Activated CD4-positive, alpha-beta T cell treated with anti-CD3 and anti-CD28 coated beads, Interleukin-2, amount 50 U/mL, for 4 hours (primary cell): ENCODE measurements at regions not wholly inside any gene's neighbourhood (a gene's known extent, or its start where the extent isn't known, plus 50 kb on each side); places are given as distances from the start of the nearest gene placed in this dataset.

ENCODE experiments used
- DNase-seq, 2 experiments: peaks; one replicate each; pipeline ENCODE4 v3.0.0-alpha.2; 2020

DNA sequence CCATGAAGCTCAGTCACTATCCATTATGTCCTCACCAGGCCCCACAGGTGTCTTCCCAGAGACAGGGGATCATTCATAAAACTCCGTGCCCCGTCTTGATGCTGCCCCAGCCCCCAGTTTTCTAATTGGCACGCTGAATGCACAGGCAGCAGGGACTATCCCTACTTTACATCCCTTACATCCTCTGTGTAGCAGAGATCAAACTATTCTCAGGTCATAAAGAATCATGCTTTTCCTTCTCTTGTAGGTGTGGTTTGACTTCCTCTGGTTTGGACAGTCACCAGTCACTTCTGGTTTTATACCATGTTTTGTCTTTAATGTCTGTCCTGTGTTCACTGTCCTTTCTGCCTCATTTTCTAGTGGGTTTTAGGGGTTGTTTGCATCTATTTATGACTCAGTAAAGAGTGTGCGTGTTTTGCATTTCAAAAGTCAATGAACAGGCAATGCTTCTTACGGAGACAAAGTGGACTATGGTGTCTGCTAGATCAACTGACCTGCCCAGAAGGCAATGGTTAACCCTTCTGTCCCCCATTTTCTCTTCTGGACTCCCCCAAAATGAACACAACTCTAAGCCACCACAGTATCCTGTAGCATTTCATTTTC, 140.4 kb upstream of the NPVF start:
- DNase-seq, result no peak

DNA sequence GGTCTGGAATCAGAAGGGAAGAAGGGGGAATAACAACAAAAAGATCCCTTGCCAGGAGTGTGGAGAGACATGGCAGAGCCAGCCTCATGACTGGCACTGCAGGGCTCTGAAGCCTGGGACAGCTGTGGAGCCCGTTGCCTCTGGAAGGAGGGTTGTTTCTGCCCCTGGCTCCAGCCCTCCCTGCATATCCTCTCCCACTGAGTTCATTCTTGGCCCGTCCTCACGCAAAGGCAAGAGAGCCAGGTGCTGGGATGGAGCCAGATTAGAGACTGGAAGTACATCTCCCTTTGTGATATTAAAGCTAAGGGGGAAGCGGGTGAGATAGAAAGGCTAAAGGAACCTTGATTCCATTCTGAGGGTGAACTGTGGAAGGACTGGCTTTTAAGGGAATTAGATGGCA, 141.5 kb upstream of the NPVF start:
- no peak for DNase-seq

DNA sequence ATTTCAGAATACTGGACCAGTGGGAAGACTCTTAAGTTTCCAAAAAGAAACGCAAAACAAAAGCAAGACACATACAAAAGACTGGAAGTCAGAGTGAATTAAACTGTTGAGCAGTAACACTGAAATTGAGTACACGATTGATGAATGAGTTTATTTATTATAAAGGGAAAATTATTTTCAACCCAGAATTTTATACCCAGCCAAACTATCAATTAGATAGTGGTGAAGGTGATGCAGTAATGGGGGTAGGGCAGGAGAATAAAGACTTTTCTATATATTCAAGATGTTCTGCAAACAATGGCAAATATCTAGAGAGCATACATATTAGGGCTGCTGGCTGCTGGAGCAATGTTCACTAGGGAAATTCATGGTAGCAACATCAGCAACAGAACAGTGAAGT, 143.7 kb upstream of the NPVF start:
- DNase-seq, result no peak

GRCh38 chr7:25375805-25376600, 147.7 kb upstream of the NPVF start:
- DNase-seq, result no peak

- DNase-seq, result no peak
Observed at GRCh38 chr7:25379351-25380300, 151.3 kb upstream of the NPVF start.

GRCh38 chr7:25381818-25382589, 153.7 kb upstream of the NPVF start:
- no peak for DNase-seq

DNA sequence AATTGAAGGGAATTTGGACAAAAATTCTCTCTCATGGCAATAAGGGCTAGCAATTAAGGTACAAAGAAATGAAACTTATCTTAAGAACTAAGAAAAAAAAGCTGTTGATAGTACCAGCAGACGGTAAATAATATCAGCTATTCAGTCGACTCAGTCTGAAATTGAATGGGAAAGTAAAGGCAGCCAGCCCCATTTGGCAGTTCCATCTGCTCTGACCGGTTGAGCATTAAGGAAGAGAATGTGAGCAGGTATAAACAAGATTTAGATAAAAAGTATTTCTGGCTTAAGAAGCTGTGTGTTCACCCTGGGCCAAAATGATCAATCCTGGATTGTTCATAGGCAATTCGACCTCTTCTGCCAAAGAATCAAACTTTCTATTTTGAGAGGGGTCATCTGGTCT, 154.6 kb upstream of the NPVF start:
- no peak for DNase-seq

DNA sequence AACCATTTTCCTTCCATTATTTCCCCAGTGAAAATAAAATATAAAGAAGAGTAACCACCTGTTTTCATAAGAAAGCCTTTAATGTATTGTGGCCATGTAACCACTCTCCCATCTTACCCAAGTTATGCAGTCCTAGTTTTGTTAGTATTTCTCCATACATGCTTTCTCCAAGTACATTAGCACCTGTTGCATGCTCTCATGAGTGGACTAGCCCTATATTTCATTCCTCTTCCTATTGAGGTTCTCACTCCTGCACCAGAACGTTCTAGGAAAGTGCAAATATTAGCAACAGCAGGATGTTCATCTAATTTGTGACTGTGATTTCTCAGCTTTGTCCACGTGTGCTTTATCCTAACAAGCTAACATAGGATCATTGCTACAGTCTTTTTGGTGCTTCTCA, 155.1 kb upstream of the NPVF start:
- no peak for DNase-seq

GRCh38 chr7:25384788-25385505, 156.7 kb upstream of the NPVF start:
- no peak for DNase-seq

GRCh38 chr7:25385506-25386136, 157.3 kb upstream of the NPVF start:
- no peak for DNase-seq

- no peak for DNase-seq
Observed at GRCh38 chr7:25386311-25386744, 158.0 kb upstream of the NPVF start.

DNA sequence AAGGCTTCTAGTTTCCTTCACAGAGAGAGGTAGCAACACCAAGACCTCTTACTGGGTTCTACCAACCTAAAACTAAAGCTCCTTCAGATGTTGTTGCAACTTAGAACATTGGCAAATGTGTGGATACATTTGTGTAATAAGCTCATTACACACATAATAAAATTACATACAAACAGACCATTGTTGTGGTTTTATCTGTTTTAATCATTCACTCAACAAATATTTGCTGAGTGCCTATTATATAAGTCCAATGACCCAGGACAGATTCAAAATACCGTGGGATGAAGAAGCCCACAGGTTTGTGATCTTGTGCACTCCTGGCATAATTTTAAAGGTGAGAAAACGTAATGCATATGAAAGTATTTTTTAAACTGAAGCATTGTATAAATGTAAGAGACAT, 160.4 kb upstream of the NPVF start:
- no peak for DNase-seq

- no peak for DNase-seq
Observed at GRCh38 chr7:25389489-25390106, 161.3 kb upstream of the NPVF start.

DNA sequence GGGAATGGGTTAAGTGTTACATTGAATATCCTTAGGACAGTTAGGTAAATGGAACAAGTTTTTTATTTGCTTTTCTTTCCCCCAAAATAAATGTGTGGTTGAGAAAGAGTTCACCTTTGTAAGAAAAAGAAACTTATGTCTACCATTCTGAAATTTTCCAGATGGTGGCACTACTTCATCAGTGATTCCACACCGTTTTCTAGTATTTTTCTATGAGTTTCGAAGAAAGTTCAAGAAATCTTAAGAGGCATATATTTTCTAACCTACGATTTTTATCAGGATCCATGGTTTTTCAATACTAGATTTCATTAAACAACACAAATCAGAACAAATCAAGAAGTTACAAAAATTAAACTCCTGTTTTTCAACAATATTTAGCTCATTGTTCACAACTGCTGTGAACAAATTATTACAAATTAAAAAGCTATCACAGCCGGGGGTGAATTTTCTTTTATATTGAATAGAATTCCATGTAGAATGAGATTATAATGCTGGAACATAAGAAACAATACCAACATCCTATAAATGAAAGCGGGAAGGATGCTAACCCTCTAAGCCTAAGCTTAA, 163.1 kb upstream of the NPVF start:
- DNase-seq, result no peak

- no peak for DNase-seq
Observed at GRCh38 chr7:25391961-25392587, 163.8 kb upstream of the NPVF start.

DNA sequence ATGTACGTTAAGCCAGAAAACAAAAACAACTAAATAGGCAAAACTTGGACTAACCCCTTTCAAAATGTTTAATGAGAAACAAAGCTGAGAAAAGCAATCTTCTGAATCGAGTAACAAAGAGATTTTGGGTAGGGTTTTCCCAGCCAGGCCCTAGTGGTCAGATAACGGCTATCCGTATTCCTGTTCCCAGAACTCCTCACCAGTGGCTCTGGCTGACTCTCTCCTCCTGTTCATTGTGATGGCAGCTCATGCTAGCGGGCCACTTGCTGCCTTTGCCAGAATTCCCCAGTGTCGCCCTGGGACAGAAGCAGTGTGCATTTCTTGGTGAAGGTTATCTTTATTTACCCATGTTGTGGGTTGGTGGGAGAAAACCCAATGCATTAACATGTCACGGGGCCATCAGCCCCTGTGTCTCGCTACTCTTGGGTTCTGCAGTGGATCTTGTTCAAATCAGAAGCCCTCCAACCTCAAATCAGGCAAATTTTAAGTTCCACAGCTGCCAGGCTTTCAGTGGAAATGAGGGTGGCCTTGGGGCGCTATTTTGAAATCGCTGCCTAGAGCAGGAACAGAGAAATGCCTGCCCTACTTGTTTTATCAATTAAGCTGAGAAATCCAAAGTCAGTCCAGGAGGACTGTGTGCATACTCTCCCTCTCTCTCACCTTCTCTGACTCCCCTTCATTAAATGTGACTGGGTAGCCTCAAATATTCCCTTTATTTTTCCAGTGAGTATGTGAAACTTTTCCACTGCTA, 164.5 kb upstream of the NPVF start:
- DNase-seq, result no peak

- no peak for DNase-seq
Observed at GRCh38 chr7:25395976-25396375, 167.7 kb upstream of the NPVF start.

GRCh38 chr7:25396668-25397067, 168.4 kb upstream of the NPVF start:
- no peak for DNase-seq

- DNase-seq, result no peak
Observed at GRCh38 chr7:25398418-25398817, 170.1 kb upstream of the NPVF start.
